Sigmoid colon (tissue), 4 donors: ENCODE measurements at regions not wholly inside any gene's neighbourhood (a gene's known extent, or its start where the extent isn't known, plus 50 kb on each side); places are given as distances from the start of the nearest gene placed in this dataset.

Experiments
- POLR2A ChIP-seq, 2 donors: fragments of 450-650 bp; IDR thresholded peaks; one replicate each; pipeline ENCODE4 v1.6.1; 2016; ENCODE audit warnings: antibody characterized with exemption in 2 of 2, mild to moderate bottlenecking in 2 of 2, moderate library complexity in 2 of 2
- POLR2AphosphoS5 ChIP-seq, 4 donors: sonication (generic); formaldehyde crosslinking; IDR thresholded peaks; one replicate each; pipeline ENCODE4 v1.6.1; 2017; ENCODE audit warnings: antibody characterized with exemption in 4 of 4
- TF ChIP-seq, protein P1 (sequence below), 4 experiments: fragments of 450-650 bp in 3 of 4; fragments of 200-600 bp in 1 of 4; IDR thresholded peaks; one replicate each; pipeline ENCODE4 v1.5.1; 2016 to 2019; ENCODE audit warnings: antibody characterized with exemption in 4 of 4, mild to moderate bottlenecking in 3 of 4, moderate library complexity in 2 of 4

DNA sequence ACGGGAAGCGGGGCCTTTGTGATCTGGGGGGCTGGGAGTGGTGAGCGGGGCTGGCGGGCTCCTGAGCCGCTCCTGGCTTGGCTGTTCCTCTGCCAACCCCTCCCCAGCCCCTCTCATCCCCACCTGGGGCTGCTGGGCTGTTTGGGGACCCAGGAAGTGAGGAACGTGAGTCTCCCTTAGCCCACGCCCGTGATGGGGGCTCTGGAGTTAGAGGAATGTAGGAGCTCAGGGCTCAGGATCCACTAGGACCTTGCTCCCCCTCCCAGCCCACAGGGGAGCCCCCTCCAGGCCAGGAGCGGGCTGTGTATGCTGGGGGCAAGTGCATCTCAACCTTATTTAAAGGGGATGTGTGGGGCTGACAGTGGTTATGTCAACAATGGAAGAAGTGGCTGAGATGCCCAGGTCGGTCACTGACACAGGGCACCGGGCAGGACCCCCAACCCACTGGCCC lies 134.1 kb downstream of the URI1 start:
- TF ChIP-seq, protein P1, sequence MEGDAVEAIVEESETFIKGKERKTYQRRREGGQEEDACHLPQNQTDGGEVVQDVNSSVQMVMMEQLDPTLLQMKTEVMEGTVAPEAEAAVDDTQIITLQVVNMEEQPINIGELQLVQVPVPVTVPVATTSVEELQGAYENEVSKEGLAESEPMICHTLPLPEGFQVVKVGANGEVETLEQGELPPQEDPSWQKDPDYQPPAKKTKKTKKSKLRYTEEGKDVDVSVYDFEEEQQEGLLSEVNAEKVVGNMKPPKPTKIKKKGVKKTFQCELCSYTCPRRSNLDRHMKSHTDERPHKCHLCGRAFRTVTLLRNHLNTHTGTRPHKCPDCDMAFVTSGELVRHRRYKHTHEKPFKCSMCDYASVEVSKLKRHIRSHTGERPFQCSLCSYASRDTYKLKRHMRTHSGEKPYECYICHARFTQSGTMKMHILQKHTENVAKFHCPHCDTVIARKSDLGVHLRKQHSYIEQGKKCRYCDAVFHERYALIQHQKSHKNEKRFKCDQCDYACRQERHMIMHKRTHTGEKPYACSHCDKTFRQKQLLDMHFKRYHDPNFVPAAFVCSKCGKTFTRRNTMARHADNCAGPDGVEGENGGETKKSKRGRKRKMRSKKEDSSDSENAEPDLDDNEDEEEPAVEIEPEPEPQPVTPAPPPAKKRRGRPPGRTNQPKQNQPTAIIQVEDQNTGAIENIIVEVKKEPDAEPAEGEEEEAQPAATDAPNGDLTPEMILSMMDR (IDR thresholded peaks at IDR 0.05): no peak
- TF ChIP-seq POLR2A (IDR thresholded peaks at IDR 0.05): no peak
- TF ChIP-seq POLR2AphosphoS5 (IDR thresholded peaks at IDR 0.05): no peak
